SK-N-SH (cell line): ENCODE measurements at regions not wholly inside any gene's neighbourhood (a gene's known extent, or its start where the extent isn't known, plus 50 kb on each side); places are given as distances from the start of the nearest gene placed in this dataset.

ENCODE experiments used
- CTCF ChIA-PET: fragments of 300-600, 350-600 bp; formaldehyde crosslinking; extraction: SDS; loops from one replicate; lab custom pipeline; 2021; lab: Yijun Ruan, JAX
- POLR2A ChIA-PET: fragments of 350-600 bp; sonication (Branson Sonifier 250); formaldehyde crosslinking; extraction: SDS; loops from one replicate; lab custom pipeline; 2020; ENCODE audit warnings: antibody characterized with exemption, inconsistent platforms; lab: Yijun Ruan, JAX
- DNase-seq: peaks from one replicate; pipeline ENCODE4 v3.0.0; 2012
- H2AFZ ChIP-seq: fragments of 200-600 bp; sonication (generic); 2 replicates; pipeline ENCODE4 v1.8.1; 2016; ENCODE audit warnings: antibody characterized with exemption, mild to moderate bottlenecking, low read depth
- H3F3A ChIP-seq: fragments of 200-600 bp; sonication (generic); replicated peaks from 2 replicates; pipeline ENCODE3; 2016; ENCODE audit warnings: antibody characterized with exemption, mild to moderate bottlenecking; ENCODE audit not compliant: insufficient read depth
- H3K27ac ChIP-seq, 2 experiments: fragments of 200-500 bp in 1 of 2; fragments of 200-600 bp in 1 of 2; sonication (Bioruptor generic) in 1 of 2; sonication (generic), shearing (Covaris generic) in 1 of 2; 2 replicates each; pipeline versions ENCODE4 v1.5.1 to v1.6.1; 2014 to 2016; ENCODE audit warnings: low read depth in 2 of 2, inconsistent platforms in 1 of 2, low read length in 1 of 2, mild to moderate bottlenecking in 1 of 2, mixed read lengths in 1 of 2
- H3K27me3 ChIP-seq: fragments of 200-600 bp; sonication (generic), shearing (Covaris generic); 2 replicates; pipeline ENCODE4 v1.6.1; 2016; ENCODE audit warnings: mixed run types; ENCODE audit not compliant: insufficient read depth
- H3K36me3 ChIP-seq, 2 experiments: fragments of 200-500 bp in 1 of 2; fragments of 200-600 bp in 1 of 2; sonication (Bioruptor generic) in 1 of 2; sonication (generic) in 1 of 2; replicated peaks in 1 of 2; 2 replicates each; pipeline versions ENCODE3 to v1.5.1; 2014 to 2016; ENCODE audit warnings: low read length in 1 of 2, mild to moderate bottlenecking in 1 of 2; ENCODE audit not compliant: insufficient read depth in 2 of 2, control insufficient read depth in 1 of 2
- H3K4me1 ChIP-seq, 2 experiments: fragments of 200-500 bp in 1 of 2; fragments of 200-600 bp in 1 of 2; sonication (Bioruptor generic) in 1 of 2; sonication (generic), shearing (Covaris generic) in 1 of 2; 2 replicates each; pipeline versions ENCODE4 v1.5.1 to v1.6.1; 2014 to 2016; ENCODE audit warnings: low read depth in 1 of 2, low read length in 1 of 2, mixed run types in 1 of 2; ENCODE audit not compliant: insufficient read depth in 2 of 2, control insufficient read depth in 1 of 2
- H3K4me2 ChIP-seq: fragments of 200-600 bp; sonication (generic), shearing (Covaris generic); 2 replicates; pipeline ENCODE4 v1.6.1; 2017; ENCODE audit warnings: mixed run types
- H3K4me3 ChIP-seq, 2 experiments: fragments of 200-500 bp in 1 of 2; fragments of 200-600 bp in 1 of 2; sonication (Bioruptor generic) in 1 of 2; sonication (generic), shearing (Covaris generic) in 1 of 2; 2 replicates each; pipeline versions ENCODE4 v1.5.1 to v1.8.1; 2014 to 2016; ENCODE audit warnings: low read depth in 2 of 2, inconsistent platforms in 1 of 2, low read length in 1 of 2, mild to moderate bottlenecking in 1 of 2, mixed read lengths in 1 of 2, moderate library complexity in 1 of 2
- H3K79me2 ChIP-seq: fragments of 200-600 bp; sonication (generic); 2 replicates; pipeline ENCODE4 v1.8.1; 2017; ENCODE audit warnings: mild to moderate bottlenecking; ENCODE audit not compliant: insufficient read depth
- H3K9ac ChIP-seq: fragments of 200-600 bp; sonication (generic); 2 replicates; pipeline ENCODE4 v1.6.1; 2017; ENCODE audit warnings: mixed run types
- H3K9me2 ChIP-seq: fragments of 200-600 bp; sonication (generic); 2 replicates; pipeline ENCODE4 v1.6.1; 2017; ENCODE audit warnings: mixed run types
- H3K9me3 ChIP-seq: fragments of 200-600 bp; sonication (generic); 2 replicates; pipeline ENCODE4 v1.6.1; 2017; ENCODE audit warnings: mixed run types, mild to moderate bottlenecking, moderate library complexity
- H4K20me1 ChIP-seq: fragments of 200-600 bp; sonication (generic); 2 replicates; pipeline ENCODE4 v1.6.1; 2017; ENCODE audit warnings: mild to moderate bottlenecking, mixed run types; ENCODE audit not compliant: insufficient read depth
- CTCF ChIP-seq: fragments of 200-600 bp; sonication (generic); IDR thresholded peaks from 2 replicates; pipeline ENCODE4 v1.6.1; 2017; ENCODE audit warnings: antibody characterized with exemption, mild to moderate bottlenecking, moderate library complexity
- ELF1 ChIP-seq: IDR thresholded peaks from 2 replicates; pipeline ENCODE4 v1.4.0; 2012
- EP300 ChIP-seq, 2 experiments: IDR thresholded peaks; 2 replicates each; pipeline versions ENCODE4 v1.4.0 to v1.6.1; 2012; ENCODE audit warnings: borderline replicate concordance in 1 of 2, low read depth in 1 of 2, low read length in 1 of 2
- FOSL2 ChIP-seq: IDR thresholded peaks from 2 replicates; pipeline ENCODE4 v1.4.0; 2012; ENCODE audit warnings: low read depth, mild to moderate bottlenecking, moderate library complexity, borderline replicate concordance
- FOXJ3 ChIP-seq: sonication (generic); formaldehyde crosslinking; IDR thresholded peaks from 2 replicates; pipeline ENCODE4 v1.5.1; 2020; ENCODE audit warnings: mild to moderate bottlenecking, missing genetic modification reagents
- GABPA ChIP-seq: IDR thresholded peaks from 2 replicates; pipeline ENCODE4 v1.4.0; 2012; ENCODE audit warnings: low read depth, mild to moderate bottlenecking
- GATA2 ChIP-seq: sonication (generic); formaldehyde crosslinking; IDR thresholded peaks from 2 replicates; pipeline ENCODE4 v1.5.0; 2020; ENCODE audit warnings: mild to moderate bottlenecking, missing genetic modification reagents
- IRF3 ChIP-seq: fragments of 150-350 bp; IDR thresholded peaks from 2 replicates; pipeline ENCODE4 v1.6.1; 2016; ENCODE audit warnings: mild to moderate bottlenecking, low read depth, low read length
- JUND ChIP-seq: IDR thresholded peaks from 2 replicates; pipeline ENCODE4 v1.4.0; 2012
- MAX ChIP-seq: IDR thresholded peaks from 2 replicates; pipeline ENCODE4 v1.4.0; 2012; ENCODE audit warnings: low read depth
- MXI1 ChIP-seq: IDR thresholded peaks from 2 replicates; pipeline ENCODE4 v1.6.1; 2012; ENCODE audit warnings: mild to moderate bottlenecking, low read depth, low read length, improper control_type of control experiment
- NFIC ChIP-seq: IDR thresholded peaks from 2 replicates; pipeline ENCODE4 v1.4.0; 2012; ENCODE audit warnings: borderline replicate concordance
- NRF1 ChIP-seq: IDR thresholded peaks from 2 replicates; pipeline ENCODE4 v1.6.1; 2012; ENCODE audit warnings: low read depth, mild to moderate bottlenecking, low read length
- RAD21 ChIP-seq: IDR thresholded peaks from 2 replicates; pipeline ENCODE4 v1.6.1; 2012; ENCODE audit warnings: mild to moderate bottlenecking, low read length
- RCOR1 ChIP-seq: fragments of 150-350 bp; IDR thresholded peaks from 2 replicates; pipeline ENCODE4 v1.6.1; 2017; ENCODE audit warnings: antibody characterized with exemption, low read length
- RXRA ChIP-seq: IDR thresholded peaks from 2 replicates; pipeline ENCODE4 v1.4.0; 2012; ENCODE audit warnings: low read depth, mild to moderate bottlenecking, borderline replicate concordance
- SIN3A ChIP-seq: IDR thresholded peaks from 2 replicates; pipeline ENCODE4 v1.6.1; 2012; ENCODE audit warnings: low read depth, mild to moderate bottlenecking, low read length, moderate library complexity, borderline replicate concordance
- TAF1 ChIP-seq: IDR thresholded peaks from 2 replicates; pipeline ENCODE4 v1.6.1; 2012; ENCODE audit warnings: low read depth, mild to moderate bottlenecking, low read length, moderate library complexity, borderline replicate concordance
- USF2 ChIP-seq: fragments of 150-350 bp; IDR thresholded peaks from 2 replicates; pipeline ENCODE4 v1.6.1; 2017; ENCODE audit warnings: antibody characterized with exemption, low read length, low read depth, borderline replicate concordance
- YY1 ChIP-seq: IDR thresholded peaks from 2 replicates; pipeline ENCODE4 v1.4.0; 2012; ENCODE audit warnings: low read depth, mild to moderate bottlenecking
- WGBS: methylation state at CpG from one replicate; pipeline ENCODE4 v1.1.6; 2017; ENCODE audit warnings: low lambda C conversion rate; 5-methylcytosine and 5-hydroxymethylcytosine counted together
- TF ChIP-seq, protein P1 (sequence below): IDR thresholded peaks from 2 replicates; pipeline ENCODE4 v1.4.0; 2012; ENCODE audit warnings: low read depth, borderline replicate concordance

GRCh38 chr7:115758025-115758424, 272.5 kb downstream of the TFEC start:
- Histone ChIP-seq H4K20me1 (no peaks in the 10 kb centered on the region), H3K9me2 (no peaks in the 10 kb centered on the region; the same call in 1 of the 2 replicates), H3K9me3 (no peaks in the 10 kb centered on the region), H3K27ac (no peak overlapping the region), H2AFZ (no peak overlapping the region), H3K79me2 (no peaks in the 10 kb centered on the region), H3F3A (no peaks in the 10 kb centered on the region), H3K4me2 (no peak overlapping the region), H3K36me3 (no peaks in the 10 kb centered on the region), H3K27me3 (peaks cover 7% of the 10 kb centered on the region; the same call in 1 of the 2 replicates), H3K4me3 (no peak overlapping the region), H3K4me1 (no peaks in the 10 kb centered on the region), H3K9ac (no peak overlapping the region)
- no peak for DNase-seq
- 5% methylated on average over 3 of the region's 3 CpGs for WGBS
- TF ChIP-seq SIN3A = no peak
- TF ChIP-seq NRF1 = no peak
- no peak for TF ChIP-seq RXRA
- no peak for TF ChIP-seq GATA2
- no peak for TF ChIP-seq USF2
- no peak for TF ChIP-seq RCOR1
- no peak for TF ChIP-seq GABPA
- no peak for TF ChIP-seq MXI1
- TF ChIP-seq EP300 (IDR thresholded peaks at IDR 0.05; ENCODE audit: borderline replicate concordance in 1 of 2, low read depth in 1 of 2, low read length in 1 of 2) = no peak
- no peak for TF ChIP-seq JUND
- no peak for TF ChIP-seq TAF1
- TF ChIP-seq, protein P1, sequence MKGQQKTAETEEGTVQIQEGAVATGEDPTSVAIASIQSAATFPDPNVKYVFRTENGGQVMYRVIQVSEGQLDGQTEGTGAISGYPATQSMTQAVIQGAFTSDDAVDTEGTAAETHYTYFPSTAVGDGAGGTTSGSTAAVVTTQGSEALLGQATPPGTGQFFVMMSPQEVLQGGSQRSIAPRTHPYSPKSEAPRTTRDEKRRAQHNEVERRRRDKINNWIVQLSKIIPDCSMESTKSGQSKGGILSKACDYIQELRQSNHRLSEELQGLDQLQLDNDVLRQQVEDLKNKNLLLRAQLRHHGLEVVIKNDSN = no peak
- POLR2A ChIA-PET = no interaction called here
- CTCF ChIA-PET = no interaction called here

GRCh38 chr7:115754226-115754625, 276.3 kb downstream of the TFEC start:
- no peak for TF ChIP-seq GATA2
- TF ChIP-seq FOXJ3 = no peak
- TF ChIP-seq CTCF = no peak
- TF ChIP-seq USF2 = no peak
- TF ChIP-seq RXRA = no peak
- TF ChIP-seq TAF1 = no peak
- no peak for TF ChIP-seq RAD21
- TF ChIP-seq MAX = no peak
- no peak for TF ChIP-seq JUND
- no peak for TF ChIP-seq NRF1
- TF ChIP-seq FOSL2 = no peak
- TF ChIP-seq YY1 = no peak
- no peak for TF ChIP-seq IRF3
- TF ChIP-seq ELF1 = no peak
- no peak for TF ChIP-seq NFIC
- no peak for TF ChIP-seq MXI1
- TF ChIP-seq, protein P1 = no peak
- TF ChIP-seq SIN3A = no peak
- TF ChIP-seq, all 33 proteins: peak for 0
- WGBS = 2% methylated on average over 2 of the region's 2 CpGs
- H3K4me3 ChIP-seq = no peak overlapping the region
- no peaks in the 10 kb centered on the region for H3F3A ChIP-seq
- ChIA-PET POLR2A (no interaction called here), CTCF (no interaction called here)
- no peak overlapping the region for H3K4me2 ChIP-seq
- H3K27me3 ChIP-seq = peaks cover 7% of the 10 kb centered on the region; the same call in 1 of the 2 replicates
- no peak overlapping the region for H2AFZ ChIP-seq
- no peak for DNase-seq
- H3K36me3 ChIP-seq = no peaks in the 10 kb centered on the region
- H3K9ac ChIP-seq = no peak overlapping the region
- H3K27ac ChIP-seq = no peak overlapping the region; a peak in 1 of 4 replicates
- H4K20me1 ChIP-seq = no peaks in the 10 kb centered on the region
- H3K9me3 ChIP-seq = no peaks in the 10 kb centered on the region
- H3K9me2 ChIP-seq = no peaks in the 10 kb centered on the region; the same call in 1 of the 2 replicates
- H3K79me2 ChIP-seq = no peaks in the 10 kb centered on the region
- H3K4me1 ChIP-seq = no peaks in the 10 kb centered on the region
